Nephron progenitor cell (in vitro differentiated cells): ENCODE measurements at regions not wholly inside any gene's neighbourhood (a gene's known extent, or its start where the extent isn't known, plus 50 kb on each side); places are given as distances from the start of the nearest gene placed in this dataset.
"Not testable (repeated sequence)": the region's sequence is repeated elsewhere in the genome, so short reads cannot be mapped to it uniquely, and the experiment has no call there.

Source experiments
- DNase-seq: peaks from one replicate; pipeline ENCODE4 v3.0.0; 2021
- H3K27ac Mint-ChIP-seq: 2 replicates; pipeline ENCODE4 v1.8.0; 2021; ENCODE audit warnings: mild to moderate bottlenecking, moderate library complexity, mixed read lengths
- H3K27me3 Mint-ChIP-seq: 2 replicates; pipeline ENCODE4 v1.8.0; 2021; ENCODE audit warnings: mild to moderate bottlenecking, low read depth, mixed read lengths; ENCODE audit not compliant: poor library complexity
- H3K36me3 Mint-ChIP-seq: 2 replicates; pipeline ENCODE4 v1.8.0; 2021; ENCODE audit warnings: low read depth, mixed read lengths
- H3K4me1 Mint-ChIP-seq: 2 replicates; pipeline ENCODE4 v1.8.0; 2021; ENCODE audit warnings: mixed read lengths
- H3K4me3 Mint-ChIP-seq: 2 replicates; pipeline ENCODE4 v1.8.0; 2021; ENCODE audit warnings: mild to moderate bottlenecking, moderate library complexity, mixed read lengths
- H3K9me3 Mint-ChIP-seq: 2 replicates; pipeline ENCODE4 v1.8.0; 2021; ENCODE audit warnings: mild to moderate bottlenecking, moderate library complexity, mixed read lengths
- TF ChIP-seq, protein P1 (sequence below): fragments of 200-600 bp; sonication (generic); IDR thresholded peaks from 2 replicates; pipeline ENCODE4 v1.5.0; 2021; ENCODE audit warnings: antibody characterized with exemption

DNA sequence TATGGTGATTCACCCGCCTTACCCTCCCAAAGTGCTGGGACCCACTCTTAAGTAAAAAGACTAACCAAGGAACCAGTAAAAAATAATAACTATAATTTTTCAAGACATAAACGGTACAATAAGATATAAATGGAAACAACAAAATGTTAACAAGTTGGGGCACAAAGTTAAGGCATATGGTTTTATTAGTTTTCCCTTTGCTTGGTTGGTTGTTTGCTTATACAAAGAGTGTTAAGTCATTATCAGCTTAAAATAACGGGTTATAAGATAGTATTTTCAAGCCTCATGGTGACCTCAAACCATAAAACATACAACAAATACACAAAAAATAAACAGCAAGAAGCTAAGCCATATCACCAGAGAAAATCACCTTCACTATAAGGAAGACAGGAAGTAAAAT lies 406.1 kb downstream of the SEC23A start:
- Mint-ChIP-seq H3K4me1 (no peaks in the 10 kb centered on the region), H3K36me3 (no peaks in the 10 kb centered on the region)

DNA sequence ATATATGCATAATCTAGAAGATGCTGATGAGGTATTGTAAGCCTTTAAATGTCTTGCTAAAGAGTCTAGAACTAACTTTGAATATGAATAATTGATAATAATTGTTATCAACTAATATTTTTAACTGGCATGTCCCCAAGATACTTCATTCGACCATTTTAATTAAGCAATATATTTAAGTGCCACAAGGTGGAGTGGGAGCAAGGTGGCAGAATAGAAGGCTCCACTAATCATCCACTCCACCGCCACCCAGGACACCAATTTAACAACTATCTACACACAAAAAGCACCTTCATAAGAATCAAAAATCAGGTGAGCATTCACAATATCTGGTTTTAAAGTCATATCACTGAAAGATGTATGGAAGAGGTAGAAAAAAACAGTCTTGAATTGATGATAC lies 409.6 kb downstream of the SEC23A start:
- no peak for DNase-seq
- peaks cover 15% of the 10 kb centered on the region for H3K9me3 Mint-ChIP-seq
- TF ChIP-seq, protein P1, sequence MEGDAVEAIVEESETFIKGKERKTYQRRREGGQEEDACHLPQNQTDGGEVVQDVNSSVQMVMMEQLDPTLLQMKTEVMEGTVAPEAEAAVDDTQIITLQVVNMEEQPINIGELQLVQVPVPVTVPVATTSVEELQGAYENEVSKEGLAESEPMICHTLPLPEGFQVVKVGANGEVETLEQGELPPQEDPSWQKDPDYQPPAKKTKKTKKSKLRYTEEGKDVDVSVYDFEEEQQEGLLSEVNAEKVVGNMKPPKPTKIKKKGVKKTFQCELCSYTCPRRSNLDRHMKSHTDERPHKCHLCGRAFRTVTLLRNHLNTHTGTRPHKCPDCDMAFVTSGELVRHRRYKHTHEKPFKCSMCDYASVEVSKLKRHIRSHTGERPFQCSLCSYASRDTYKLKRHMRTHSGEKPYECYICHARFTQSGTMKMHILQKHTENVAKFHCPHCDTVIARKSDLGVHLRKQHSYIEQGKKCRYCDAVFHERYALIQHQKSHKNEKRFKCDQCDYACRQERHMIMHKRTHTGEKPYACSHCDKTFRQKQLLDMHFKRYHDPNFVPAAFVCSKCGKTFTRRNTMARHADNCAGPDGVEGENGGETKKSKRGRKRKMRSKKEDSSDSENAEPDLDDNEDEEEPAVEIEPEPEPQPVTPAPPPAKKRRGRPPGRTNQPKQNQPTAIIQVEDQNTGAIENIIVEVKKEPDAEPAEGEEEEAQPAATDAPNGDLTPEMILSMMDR = no peak
- H3K4me1 Mint-ChIP-seq = no peaks in the 10 kb centered on the region
- H3K27me3 Mint-ChIP-seq = no peaks in the 10 kb centered on the region
- H3K36me3 Mint-ChIP-seq = no peaks in the 10 kb centered on the region
- H3K27ac Mint-ChIP-seq = no peak overlapping the region
- H3K4me3 Mint-ChIP-seq = no peak overlapping the region

More for the DNA sequence above, 406.1 kb downstream of the SEC23A start:
- TF ChIP-seq, protein P1 = no peak
- H3K4me3 Mint-ChIP-seq = no peak overlapping the region
- H3K27ac Mint-ChIP-seq = no peak overlapping the region
- DNase-seq = no peak
- H3K27me3 Mint-ChIP-seq = no peaks in the 10 kb centered on the region
- H3K9me3 Mint-ChIP-seq = peaks cover 15% of the 10 kb centered on the region

DNA sequence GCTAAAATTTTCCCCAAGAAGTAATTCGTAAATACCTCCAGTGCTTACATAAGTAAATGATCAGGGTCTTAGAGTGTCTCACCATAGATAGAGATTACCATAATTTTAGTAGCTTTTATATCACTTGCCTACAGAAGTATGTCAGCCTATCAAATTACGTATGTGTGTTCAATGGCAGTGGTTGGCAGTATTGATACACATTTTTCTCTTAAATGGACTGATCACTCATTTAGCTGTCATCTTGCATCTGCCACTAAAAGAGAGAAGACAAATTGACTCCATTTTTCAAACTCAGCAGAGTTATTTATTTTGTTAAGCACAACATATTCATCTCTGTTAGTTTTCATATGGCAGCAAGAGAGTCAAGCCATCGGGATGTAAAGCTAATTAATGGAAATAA lies 413.1 kb upstream of the CLEC14A start:
- TF ChIP-seq, protein P1 = no peak
- no peaks in the 10 kb centered on the region for H3K36me3 Mint-ChIP-seq

DNA sequence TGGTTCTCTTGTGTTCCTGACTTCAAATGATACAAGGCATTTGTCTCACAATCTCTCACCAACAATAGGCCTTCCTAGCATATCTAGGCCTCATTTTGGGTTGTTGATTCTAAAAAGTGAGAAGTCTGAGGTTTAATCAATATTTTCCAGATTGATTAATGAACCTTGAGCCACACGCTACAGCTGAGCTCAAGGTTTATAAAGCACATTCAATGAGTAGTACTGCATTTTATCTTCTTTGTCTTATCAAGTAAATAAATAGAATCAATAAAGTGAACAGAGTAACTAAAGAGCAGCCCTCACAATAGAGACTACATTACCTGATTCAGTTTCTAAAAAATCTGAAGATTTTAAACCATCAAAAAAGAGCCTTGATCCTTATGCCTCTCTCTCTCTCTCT lies 407.5 kb upstream of the CLEC14A start:
- no peak overlapping the region for H3K4me3 Mint-ChIP-seq
- peaks cover 9% of the 10 kb centered on the region for H3K4me1 Mint-ChIP-seq
- no peak overlapping the region for H3K27ac Mint-ChIP-seq
- no peaks in the 10 kb centered on the region for H3K36me3 Mint-ChIP-seq
- H3K9me3 Mint-ChIP-seq = no peaks in the 10 kb centered on the region
- no peak for DNase-seq
- H3K27me3 Mint-ChIP-seq = no peaks in the 10 kb centered on the region
- TF ChIP-seq, protein P1 = no peak

More for the DNA sequence above, 413.1 kb upstream of the CLEC14A start:
- Mint-ChIP-seq H3K27ac (no peak overlapping the region), H3K4me1 (no peaks in the 10 kb centered on the region), H3K4me3 (no peak overlapping the region), H3K9me3 (peaks cover 2% of the 10 kb centered on the region), H3K27me3 (peaks cover 7% of the 10 kb centered on the region)
- no peak for DNase-seq

DNA sequence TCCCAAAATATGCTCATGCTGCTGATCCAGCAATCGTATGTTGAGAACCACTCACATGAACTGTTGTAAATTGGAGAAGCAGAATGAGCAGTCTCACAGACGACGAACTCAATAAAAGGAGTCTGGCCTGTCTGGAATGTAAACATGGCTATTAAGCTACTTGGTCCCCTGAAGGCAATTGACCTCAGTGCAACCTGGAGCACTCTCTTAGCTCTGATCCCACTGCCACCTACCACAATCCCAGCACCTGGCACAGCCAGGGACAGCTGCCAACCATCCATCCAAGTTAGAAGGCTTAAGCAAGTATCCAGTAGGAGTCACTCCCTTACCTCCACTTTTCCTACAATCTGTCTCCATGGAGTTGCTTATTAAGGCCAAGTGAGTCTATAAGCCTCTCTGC lies 406.9 kb upstream of the CLEC14A start:
- no peaks in the 10 kb centered on the region for H3K36me3 Mint-ChIP-seq

DNA sequence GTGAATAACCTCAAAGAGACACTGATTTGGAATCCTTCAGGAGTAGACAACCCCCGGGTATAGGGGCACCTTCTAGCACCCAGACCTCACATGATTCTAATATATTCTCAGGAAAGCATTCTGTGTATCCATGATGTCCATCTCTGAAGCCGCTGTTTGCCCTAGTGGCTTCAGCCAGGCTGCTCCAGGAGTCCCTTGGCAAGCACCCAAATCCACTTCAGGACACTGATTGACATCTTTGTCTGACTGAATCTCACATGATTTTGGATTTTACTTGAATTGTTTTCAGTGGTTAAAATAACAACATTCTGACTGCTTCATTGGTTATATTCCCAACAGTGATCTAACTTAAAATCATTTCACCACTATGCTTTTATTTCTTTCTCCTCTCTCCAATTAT lies 390.5 kb upstream of the CLEC14A start:
- TF ChIP-seq, protein P1 = no peak
- no peak for DNase-seq
- no peak overlapping the region for H3K4me3 Mint-ChIP-seq
- H3K4me1 Mint-ChIP-seq = no peaks in the 10 kb centered on the region
- H3K9me3 Mint-ChIP-seq = no peaks in the 10 kb centered on the region
- H3K27ac Mint-ChIP-seq = no peak overlapping the region
- peaks cover 3% of the 10 kb centered on the region for H3K27me3 Mint-ChIP-seq
- H3K36me3 Mint-ChIP-seq = no peaks in the 10 kb centered on the region

More for the DNA sequence above, 406.9 kb upstream of the CLEC14A start:
- Mint-ChIP-seq H3K4me1 (peaks cover 9% of the 10 kb centered on the region), H3K27ac (peak overlapping the region; percentile 18), H3K27me3 (no peaks in the 10 kb centered on the region), H3K9me3 (no peaks in the 10 kb centered on the region), H3K4me3 (no peak overlapping the region)
- TF ChIP-seq, protein P1 = no peak
- peak; percentile 2 for DNase-seq

DNA sequence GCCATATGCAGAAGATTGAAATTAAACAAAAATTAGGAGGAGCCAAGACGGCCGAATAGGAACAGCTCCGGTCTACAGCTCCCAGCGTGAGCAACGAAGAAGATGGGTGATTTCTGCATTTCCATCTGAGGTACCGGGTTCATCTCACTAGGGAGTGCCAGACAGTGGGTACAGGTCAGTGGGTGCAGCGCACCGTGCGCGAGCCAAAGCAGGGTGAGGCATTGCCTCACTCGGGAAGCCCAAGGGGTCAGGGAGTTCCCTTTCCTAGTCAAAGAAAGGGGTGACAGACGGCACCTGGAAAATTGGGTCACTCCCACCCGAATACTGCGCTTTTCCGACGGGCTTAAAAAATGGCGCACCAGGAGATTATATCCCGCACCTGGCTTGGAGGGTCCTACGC lies 379.0 kb upstream of the CLEC14A start:
- not testable (repeated sequence) for DNase-seq, H3K27ac Mint-ChIP-seq, H3K36me3 Mint-ChIP-seq, H3K27me3 Mint-ChIP-seq, H3K4me1 Mint-ChIP-seq, H3K4me3 Mint-ChIP-seq
- H3K9me3 Mint-ChIP-seq = peaks cover 40% of the 10 kb centered on the region
